Colonic mucosa (tissue), 4 donors: ENCODE measurements at regions not wholly inside any gene's neighbourhood (a gene's known extent, or its start where the extent isn't known, plus 50 kb on each side); places are given as distances from the start of the nearest gene placed in this dataset.

Source experiments
- DNase-seq: peaks from one replicate; pipeline ENCODE4 v3.0.0-alpha.2; 2020
- H3K27ac ChIP-seq: fragments of 200-600 bp; one replicate; pipeline ENCODE4 v1.8.0; 2021
- H3K27me3 ChIP-seq: fragments of 200-600 bp; one replicate; pipeline ENCODE4 v1.8.0; 2021
- H3K36me3 ChIP-seq: fragments of 200-600 bp; one replicate; pipeline ENCODE4 v1.8.0; 2021
- H3K4me1 ChIP-seq: fragments of 200-600 bp; one replicate; pipeline ENCODE4 v1.8.0; 2021; ENCODE audit warnings: mild to moderate bottlenecking
- H3K4me3 ChIP-seq: fragments of 200-600 bp; one replicate; pipeline ENCODE4 v1.8.0; 2021
- H3K9ac ChIP-seq, 2 donors: one replicate each; pipeline ENCODE4 v1.7.0; 2013; ENCODE audit warnings: control low read depth in 2 of 2, low read depth in 2 of 2, low read length in 2 of 2
- H3K9me3 ChIP-seq: fragments of 200-600 bp; one replicate; pipeline ENCODE4 v1.8.0; 2021
- CTCF ChIP-seq: fragments of 200-600 bp; IDR thresholded peaks from one replicate; pipeline ENCODE4 v1.8.0; 2022; ENCODE audit warnings: antibody characterized with exemption, mild to moderate bottlenecking
- intact Hi-C: fragments of 100-400 bp; cut with DNase I; formaldehyde crosslinking; loops from one replicate; pipeline ENCODE4 v1.14.1; 2022
- donor health status: healthy.
- donor health status: DM: no; HTN: no; CAD: no.
- donor health status: DM: no; HTN: no; CAD: no.

- H3K9me3 ChIP-seq, result no peaks in the 10 kb centered on the region
- DNase-seq, result no peak
- H3K27ac ChIP-seq, result no peak overlapping the region
- H3K4me1 ChIP-seq, result no peaks in the 10 kb centered on the region
- no peak overlapping the region for H3K9ac ChIP-seq
- no peak overlapping the region for H3K4me3 ChIP-seq
- intact Hi-C loops, result loop anchor here (5.0 to 10.0 kb wide), 2 partner anchors 111 to 282 kb away; no protein-coding TSS in a partner anchor
- H3K36me3 ChIP-seq, result no peaks in the 10 kb centered on the region
- no peak for TF ChIP-seq CTCF
- no peaks in the 10 kb centered on the region for H3K27me3 ChIP-seq
Measured at GRCh38 chr12:3995306-3995705, 122.1 kb upstream of the PARP11 start.

GRCh38 chr12:3994500-3994899 is 121.3 kb upstream of the PARP11 start:
- H3K27me3 ChIP-seq, result no peaks in the 10 kb centered on the region
- no peaks in the 10 kb centered on the region for H3K9me3 ChIP-seq
- H3K4me1 ChIP-seq, result no peaks in the 10 kb centered on the region
- H3K9ac ChIP-seq, result no peak overlapping the region
- no peak for TF ChIP-seq CTCF
- intact Hi-C loops, result loop anchor here (10.0 kb wide), 1 partner anchor 110 kb away; no protein-coding TSS in a partner anchor
- no peak for DNase-seq
- no peak overlapping the region for H3K27ac ChIP-seq
- H3K36me3 ChIP-seq, result no peaks in the 10 kb centered on the region
- no peak overlapping the region for H3K4me3 ChIP-seq

- DNase-seq, result no peak
- no peaks in the 10 kb centered on the region for H3K4me1 ChIP-seq
- no peak for TF ChIP-seq CTCF
- H3K27me3 ChIP-seq, result no peaks in the 10 kb centered on the region
- no peaks in the 10 kb centered on the region for H3K9me3 ChIP-seq
- intact Hi-C loops, result loop anchor here (10.0 kb wide), 1 partner anchor 108 kb away; no protein-coding TSS in a partner anchor
- no peak overlapping the region for H3K9ac ChIP-seq
- H3K27ac ChIP-seq, result no peak overlapping the region
- H3K4me3 ChIP-seq, result no peak overlapping the region
- H3K36me3 ChIP-seq, result no peaks in the 10 kb centered on the region
Measured at GRCh38 chr12:3992945-3993344, 119.7 kb upstream of the PARP11 start.

GRCh38 chr12:3991798-3992580 is 118.8 kb upstream of the PARP11 start:
- no peak overlapping the region for H3K9ac ChIP-seq
- H3K4me3 ChIP-seq, result no peak overlapping the region
- no peaks in the 10 kb centered on the region for H3K9me3 ChIP-seq
- no peak for DNase-seq
- no peaks in the 10 kb centered on the region for H3K36me3 ChIP-seq
- no peak overlapping the region for H3K27ac ChIP-seq
- H3K27me3 ChIP-seq, result no peaks in the 10 kb centered on the region
- no peak for TF ChIP-seq CTCF
- intact Hi-C loops, result loop anchor here (10.0 kb wide), 1 partner anchor 107 kb away; no protein-coding TSS in a partner anchor
- H3K4me1 ChIP-seq, result no peaks in the 10 kb centered on the region

GRCh38 chr12:3990501-3991280 is 117.5 kb upstream of the PARP11 start:
- no peak overlapping the region for H3K4me3 ChIP-seq
- intact Hi-C loops, result loop anchor here (10.0 kb wide), 1 partner anchor 106 kb away; no protein-coding TSS in a partner anchor
- no peaks in the 10 kb centered on the region for H3K9me3 ChIP-seq
- DNase-seq, result no peak
- H3K36me3 ChIP-seq, result no peaks in the 10 kb centered on the region
- no peak overlapping the region for H3K27ac ChIP-seq
- TF ChIP-seq CTCF, result no peak
- no peaks in the 10 kb centered on the region for H3K4me1 ChIP-seq
- H3K9ac ChIP-seq, result no peak overlapping the region
- H3K27me3 ChIP-seq, result no peaks in the 10 kb centered on the region
